IPS-20b (cell line): ENCODE measurements at regions not wholly inside any gene's neighbourhood (a gene's known extent, or its start where the extent isn't known, plus 50 kb on each side); places are given as distances from the start of the nearest gene placed in this dataset.

Experiments
- H3K27ac ChIP-seq: one replicate; pipeline ENCODE4 v1.5.1; 2013; ENCODE audit warnings: low read length
- H3K27me3 ChIP-seq: 2 replicates; pipeline ENCODE4 v1.6.1; 2013; ENCODE audit warnings: mild to moderate bottlenecking, low read length, inconsistent platforms; ENCODE audit not compliant: insufficient read depth
- H3K36me3 ChIP-seq: 2 replicates; pipeline ENCODE4 v1.6.1; 2013; ENCODE audit warnings: low read depth, mild to moderate bottlenecking, inconsistent platforms, low read length, moderate library complexity; ENCODE audit not compliant: insufficient read depth
- H3K4me1 ChIP-seq: 2 replicates; pipeline ENCODE4 v1.6.1; 2013; ENCODE audit warnings: mild to moderate bottlenecking, control low read depth, inconsistent platforms, low read length, moderate library complexity; ENCODE audit not compliant: insufficient read depth
- H3K4me3 ChIP-seq: 2 replicates; pipeline ENCODE4 v1.5.1; 2013; ENCODE audit warnings: mild to moderate bottlenecking, low read length, inconsistent platforms
- H3K9ac ChIP-seq: 2 replicates; pipeline ENCODE4 v1.6.1; 2013; ENCODE audit warnings: low read depth, mild to moderate bottlenecking, inconsistent platforms, low read length, moderate library complexity
- H3K9me3 ChIP-seq: 2 replicates; pipeline ENCODE4 v1.6.1; 2013; ENCODE audit warnings: mild to moderate bottlenecking, low read depth, low read length, inconsistent platforms; ENCODE audit not compliant: insufficient read depth

DNA sequence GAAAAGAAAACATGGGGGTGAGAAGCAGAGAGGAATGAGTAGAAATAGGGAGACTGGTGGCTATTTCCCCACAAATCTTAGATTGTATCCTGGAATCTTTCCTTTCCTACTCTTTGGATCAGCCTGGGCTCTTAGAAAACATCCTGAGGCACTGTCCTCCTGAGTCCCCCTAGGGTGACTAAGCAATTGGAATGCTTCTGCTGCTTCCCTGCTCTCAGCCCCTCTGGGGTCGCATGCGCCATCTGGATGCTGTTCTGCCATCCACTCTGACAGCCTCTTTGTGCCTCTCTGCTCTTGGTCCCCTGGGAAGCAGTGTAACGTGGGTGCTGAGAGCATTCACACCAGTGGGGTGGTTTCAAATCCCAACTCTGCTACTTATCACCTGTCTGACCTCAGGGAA is 443.0 kb downstream of the SIPA1L2 start:
- no peaks in the 10 kb centered on the region for H3K9me3 ChIP-seq

DNA sequence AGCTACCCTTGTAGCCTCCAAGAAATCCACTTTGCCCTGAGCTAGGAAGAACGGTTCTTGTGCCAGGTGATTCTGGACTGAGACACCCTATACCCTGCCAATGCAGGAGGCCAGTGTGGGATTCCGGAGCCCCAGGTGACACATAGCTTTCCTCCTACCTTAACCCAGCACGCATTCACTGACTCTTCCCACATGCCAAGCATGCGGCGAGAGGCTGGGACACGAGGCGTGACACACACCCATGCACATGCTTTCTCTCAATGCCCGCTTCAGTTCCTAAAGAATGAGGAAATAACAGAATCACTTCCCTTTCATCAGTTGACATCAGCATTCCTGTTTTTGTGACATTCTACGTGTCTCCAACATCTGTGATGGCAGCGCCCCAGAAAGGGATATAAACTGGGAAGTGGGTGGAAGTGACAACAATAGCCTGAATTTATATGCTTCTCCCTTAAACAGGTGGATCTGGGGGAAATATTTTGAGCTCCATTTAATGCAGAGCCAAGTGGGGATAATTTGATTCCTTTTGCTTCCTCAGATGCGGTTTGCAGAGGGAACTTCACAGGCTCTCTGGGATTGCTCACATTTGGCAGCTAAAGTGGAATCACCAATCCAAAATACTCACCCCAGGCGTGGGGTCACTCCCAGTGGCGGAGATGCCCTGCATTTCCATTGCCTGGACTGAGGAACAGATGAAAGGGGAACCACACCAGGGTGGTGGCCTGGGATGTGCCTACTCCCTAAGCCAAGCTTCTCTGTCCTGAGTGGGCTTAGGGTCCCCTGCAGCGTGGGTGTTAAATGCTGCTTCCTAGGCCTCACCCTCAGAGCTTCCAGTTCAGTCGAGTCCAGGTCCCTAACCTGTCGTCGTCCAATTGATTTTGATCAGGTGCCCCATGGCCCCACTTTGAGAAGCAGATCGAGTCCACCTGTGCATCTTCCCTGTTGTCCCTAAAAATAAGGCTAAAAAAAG is 445.1 kb downstream of the SIPA1L2 start:
- Histone ChIP-seq H3K9ac (no peak overlapping the region), H3K4me3 (no peak overlapping the region)

More for the DNA sequence above, 443.0 kb downstream of the SIPA1L2 start:
- Histone ChIP-seq H3K27ac (no peak overlapping the region), H3K4me1 (0 out of 2 replicates have a peak, but pooled peaks cover 3% of the 10 kb centered on the region), H3K9ac (no peak overlapping the region), H3K4me3 (no peak overlapping the region), H3K36me3 (peaks cover 30% of the 10 kb centered on the region), H3K27me3 (no peaks in the 10 kb centered on the region)

DNA sequence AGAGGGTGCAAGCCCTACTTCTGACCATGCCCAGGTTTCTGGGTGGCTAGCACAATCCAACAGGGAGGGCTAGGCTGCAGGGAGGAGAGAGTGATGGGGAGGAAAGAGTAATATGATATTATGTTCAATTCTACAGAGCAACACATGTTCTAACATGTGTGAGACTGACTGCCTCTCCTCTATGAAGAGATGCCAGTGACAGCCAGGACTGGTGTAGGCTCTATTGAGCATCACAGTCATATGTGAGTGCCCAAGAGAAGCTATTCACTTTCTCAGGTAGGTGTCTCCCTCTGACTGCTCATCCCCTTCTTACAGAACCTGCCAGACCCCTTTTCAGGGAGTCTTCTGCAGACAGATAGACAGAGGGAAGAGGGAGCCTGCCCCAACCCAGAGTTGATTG is 446.1 kb downstream of the SIPA1L2 start:
- Histone ChIP-seq H3K4me3 (no peak overlapping the region), H3K9ac (no peak overlapping the region), H3K36me3 (peaks cover 38% of the 10 kb centered on the region), H3K27me3 (no peaks in the 10 kb centered on the region; the same call in 1 of the 2 replicates), H3K4me1 (peaks cover 13% of the 10 kb centered on the region), H3K9me3 (no peaks in the 10 kb centered on the region), H3K27ac (no peak overlapping the region)

More for the DNA sequence above, 445.1 kb downstream of the SIPA1L2 start:
- Histone ChIP-seq H3K36me3 (peaks cover 38% of the 10 kb centered on the region), H3K27me3 (no peaks in the 10 kb centered on the region; the same call in 1 of the 2 replicates), H3K4me1 (peaks cover 7% of the 10 kb centered on the region; the same call in 1 of the 2 replicates), H3K27ac (no peak overlapping the region), H3K9me3 (no peaks in the 10 kb centered on the region)

DNA sequence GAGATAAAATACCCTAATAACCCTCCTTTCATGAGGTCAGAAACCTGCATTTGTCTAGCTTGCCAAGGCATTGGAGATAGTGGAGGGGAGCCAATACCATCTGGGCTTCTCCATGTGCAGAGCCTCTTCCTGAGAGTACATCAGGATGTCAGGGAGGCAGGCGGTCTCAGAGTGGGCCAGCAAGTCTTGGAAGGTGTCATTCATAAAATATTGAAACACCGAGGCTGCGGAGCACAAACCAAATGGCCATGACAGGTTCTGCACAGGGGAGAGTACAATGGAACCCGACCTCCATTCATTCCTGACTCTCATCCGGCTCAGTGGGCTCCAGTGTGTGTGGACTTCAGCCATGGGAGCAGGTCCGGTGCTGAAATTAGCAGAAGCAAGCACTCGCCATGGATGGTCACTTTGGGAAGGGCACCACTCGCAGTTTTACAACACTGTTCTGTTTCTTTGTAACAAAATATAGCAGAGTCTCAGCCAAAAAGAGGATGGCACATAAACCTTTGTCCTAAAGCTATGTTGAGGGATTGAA is 446.6 kb downstream of the SIPA1L2 start:
- no peaks in the 10 kb centered on the region; the same call in 1 of the 2 replicates for H3K27me3 ChIP-seq
- peaks cover 14% of the 10 kb centered on the region for H3K4me1 ChIP-seq
- no peak overlapping the region for H3K9ac ChIP-seq
- H3K27ac ChIP-seq = no peak overlapping the region
- H3K4me3 ChIP-seq = no peak overlapping the region
- peaks cover 39% of the 10 kb centered on the region for H3K36me3 ChIP-seq
- H3K9me3 ChIP-seq = no peaks in the 10 kb centered on the region

DNA sequence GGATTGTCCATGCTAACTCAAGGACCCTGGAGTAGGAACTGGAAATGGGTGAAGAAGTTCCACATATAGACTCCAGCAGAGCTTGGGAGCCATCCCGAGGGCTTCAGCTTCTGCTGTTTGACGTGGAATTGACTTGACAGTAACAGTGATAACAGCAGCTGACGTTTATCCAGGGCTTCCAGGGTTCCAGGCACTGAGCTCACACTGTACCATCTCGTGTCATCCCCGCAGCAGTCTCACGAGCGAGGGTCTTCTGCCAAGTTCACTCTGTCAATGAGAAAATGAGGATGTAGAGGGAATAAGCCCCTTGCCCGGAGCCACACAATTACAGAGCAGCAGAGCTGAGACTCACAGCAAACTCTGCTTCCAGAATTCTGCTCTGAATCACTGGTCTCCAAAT is 447.7 kb downstream of the SIPA1L2 start:
- no peak overlapping the region for H3K4me3 ChIP-seq
- H3K9me3 ChIP-seq = no peaks in the 10 kb centered on the region
- no peak overlapping the region for H3K27ac ChIP-seq
- peaks cover 14% of the 10 kb centered on the region for H3K4me1 ChIP-seq
- H3K27me3 ChIP-seq = no peaks in the 10 kb centered on the region; the same call in 1 of the 2 replicates
- H3K9ac ChIP-seq = no peak overlapping the region
- peaks cover 50% of the 10 kb centered on the region for H3K36me3 ChIP-seq

DNA sequence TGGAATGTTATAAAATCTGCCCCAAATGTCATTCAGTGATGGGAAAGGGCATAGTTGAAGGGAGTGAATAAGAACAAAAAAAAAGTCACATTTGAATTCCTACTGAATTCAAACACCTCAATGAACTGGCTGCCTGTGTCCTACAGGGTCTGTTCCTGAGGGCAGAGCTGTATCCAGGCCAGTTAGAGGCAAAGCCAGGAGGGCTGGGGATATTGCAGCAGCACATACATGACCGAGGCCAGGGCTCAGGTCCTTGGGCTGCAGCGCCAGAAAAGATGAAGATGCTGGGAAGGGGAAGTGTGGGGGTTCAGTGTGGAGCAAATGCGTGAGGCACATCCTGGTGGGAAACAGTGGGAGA is 449.2 kb downstream of the SIPA1L2 start:
- Histone ChIP-seq H3K36me3 (peaks cover 65% of the 10 kb centered on the region), H3K27ac (no peak overlapping the region), H3K4me1 (peaks cover 14% of the 10 kb centered on the region), H3K4me3 (no peak overlapping the region), H3K9me3 (no peaks in the 10 kb centered on the region), H3K9ac (no peak overlapping the region), H3K27me3 (no peaks in the 10 kb centered on the region; the same call in 1 of the 2 replicates)

DNA sequence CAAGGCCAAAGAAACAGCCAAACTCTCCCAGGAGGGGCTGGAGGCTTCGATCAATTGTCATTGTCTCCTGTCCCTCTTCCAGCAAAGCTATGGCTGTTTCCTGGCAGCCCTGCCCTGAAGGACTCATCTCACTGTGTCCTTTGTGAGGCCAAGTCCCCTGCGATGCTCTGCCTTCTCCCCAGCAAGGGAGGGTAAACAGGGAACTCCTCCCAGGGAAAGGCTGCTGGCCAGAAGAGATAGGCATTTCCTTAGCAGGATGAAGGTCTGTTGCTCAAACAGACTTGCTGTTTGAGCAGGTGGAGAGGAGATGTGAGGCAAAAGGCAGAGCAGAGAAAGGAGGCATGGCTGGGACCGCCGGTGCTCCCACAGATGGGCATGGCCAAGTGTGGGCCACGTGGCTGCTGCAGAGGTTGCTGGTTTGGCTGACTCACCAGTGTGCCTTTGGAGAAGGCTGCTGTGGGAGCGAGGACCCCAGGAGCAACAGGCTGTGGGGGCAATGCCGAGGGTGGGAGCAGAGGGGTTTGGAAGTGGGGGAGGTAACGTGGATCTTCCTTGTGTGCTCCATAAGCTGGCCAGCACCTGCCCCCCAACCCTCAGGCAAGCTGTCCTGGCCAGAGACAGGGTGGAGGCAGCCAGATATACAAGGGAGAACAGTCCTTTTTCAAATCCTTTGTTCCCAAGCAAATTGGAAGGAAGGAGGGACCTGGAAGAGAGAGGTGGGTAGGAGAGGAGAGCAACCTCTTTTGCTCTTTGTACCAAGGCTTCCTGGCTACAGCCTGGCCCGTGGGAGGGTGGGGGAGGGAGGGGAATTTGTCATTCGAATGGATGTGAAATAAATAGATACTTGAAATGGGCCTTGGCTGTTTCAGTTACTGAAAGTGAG is 449.8 kb downstream of the SIPA1L2 start:
- Histone ChIP-seq H3K4me1 (peaks cover 14% of the 10 kb centered on the region), H3K9me3 (no peaks in the 10 kb centered on the region), H3K27ac (no peak overlapping the region), H3K4me3 (no peak overlapping the region), H3K36me3 (peaks cover 68% of the 10 kb centered on the region), H3K27me3 (no peaks in the 10 kb centered on the region; the same call in 1 of the 2 replicates), H3K9ac (no peak overlapping the region)

DNA sequence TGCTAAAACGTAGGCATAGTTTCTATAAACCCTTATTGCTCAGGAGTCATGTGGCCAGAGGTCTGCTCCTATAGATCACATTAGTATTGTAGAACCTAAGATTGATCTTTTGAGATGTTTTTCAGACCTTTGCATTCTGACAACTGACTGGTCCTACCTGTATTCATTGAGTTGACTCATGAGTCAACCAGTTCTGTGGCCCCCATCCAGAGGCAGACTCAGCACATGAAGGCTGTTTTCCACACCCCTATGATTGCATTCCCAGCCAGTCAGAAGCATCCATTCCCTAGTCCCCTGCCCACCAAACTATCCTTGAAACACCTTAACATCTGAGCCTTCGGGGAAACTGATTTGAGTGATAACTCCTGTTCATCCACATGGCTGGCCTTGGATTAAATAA is 451.7 kb downstream of the SIPA1L2 start:
- H3K9ac ChIP-seq = no peak overlapping the region
- no peak overlapping the region for H3K4me3 ChIP-seq

DNA sequence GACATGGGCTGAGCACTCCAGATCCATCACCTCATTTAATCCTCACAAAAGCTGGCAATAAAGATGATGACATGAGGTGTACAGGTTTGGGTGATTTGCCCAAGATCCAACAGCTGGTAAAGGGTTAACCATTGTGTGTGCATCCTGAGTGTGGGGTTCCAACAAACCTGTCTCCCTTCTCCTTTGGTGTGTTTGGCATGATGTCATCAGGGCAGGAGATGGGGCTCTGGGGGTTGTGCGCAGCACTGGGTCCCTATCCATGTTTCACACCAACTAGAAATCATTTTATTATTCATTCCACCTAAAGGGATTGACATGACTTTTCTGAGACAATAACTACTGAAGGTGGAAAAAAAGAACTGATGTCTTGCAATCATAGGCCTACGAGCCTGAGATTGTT is 452.5 kb downstream of the SIPA1L2 start:
- Histone ChIP-seq H3K9ac (no peak overlapping the region), H3K9me3 (no peaks in the 10 kb centered on the region)

More for the DNA sequence above, 451.7 kb downstream of the SIPA1L2 start:
- no peaks in the 10 kb centered on the region for H3K9me3 ChIP-seq
- no peak overlapping the region for H3K27ac ChIP-seq
- no peaks in the 10 kb centered on the region; the same call in 1 of the 2 replicates for H3K27me3 ChIP-seq
- H3K4me1 ChIP-seq = peaks cover 14% of the 10 kb centered on the region
- H3K36me3 ChIP-seq = peaks cover 66% of the 10 kb centered on the region

DNA sequence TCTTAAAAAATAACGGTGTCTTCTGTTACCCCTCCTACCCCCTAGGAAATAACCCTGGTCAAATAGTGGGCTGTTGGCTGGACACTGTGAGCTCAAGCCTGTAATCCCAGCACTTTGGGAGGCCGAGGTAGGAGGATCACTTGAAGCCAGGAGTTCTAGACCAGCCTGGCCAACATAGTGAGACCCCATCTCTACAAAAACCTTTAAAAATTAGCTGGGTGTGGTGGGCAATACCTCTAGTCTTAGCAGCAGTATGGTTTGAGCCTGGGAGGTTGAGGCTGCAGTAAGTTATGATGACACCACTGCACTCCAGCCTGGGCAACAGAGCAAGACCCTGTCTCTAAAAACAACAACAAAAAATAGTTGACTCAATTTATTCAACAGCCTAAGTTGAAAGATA is 453.7 kb downstream of the SIPA1L2 start:
- H3K9ac ChIP-seq = no peak overlapping the region
- no peaks in the 10 kb centered on the region; the same call in 1 of the 2 replicates for H3K27me3 ChIP-seq
- H3K4me1 ChIP-seq = peaks cover 14% of the 10 kb centered on the region
- H3K9me3 ChIP-seq = no peaks in the 10 kb centered on the region
- no peak overlapping the region for H3K27ac ChIP-seq
- no peak overlapping the region for H3K4me3 ChIP-seq
- peaks cover 53% of the 10 kb centered on the region for H3K36me3 ChIP-seq

More for the DNA sequence above, 452.5 kb downstream of the SIPA1L2 start:
- Histone ChIP-seq H3K27me3 (no peaks in the 10 kb centered on the region; the same call in 1 of the 2 replicates), H3K36me3 (peaks cover 63% of the 10 kb centered on the region), H3K4me3 (no peak overlapping the region), H3K4me1 (peaks cover 14% of the 10 kb centered on the region), H3K27ac (no peak overlapping the region)

DNA sequence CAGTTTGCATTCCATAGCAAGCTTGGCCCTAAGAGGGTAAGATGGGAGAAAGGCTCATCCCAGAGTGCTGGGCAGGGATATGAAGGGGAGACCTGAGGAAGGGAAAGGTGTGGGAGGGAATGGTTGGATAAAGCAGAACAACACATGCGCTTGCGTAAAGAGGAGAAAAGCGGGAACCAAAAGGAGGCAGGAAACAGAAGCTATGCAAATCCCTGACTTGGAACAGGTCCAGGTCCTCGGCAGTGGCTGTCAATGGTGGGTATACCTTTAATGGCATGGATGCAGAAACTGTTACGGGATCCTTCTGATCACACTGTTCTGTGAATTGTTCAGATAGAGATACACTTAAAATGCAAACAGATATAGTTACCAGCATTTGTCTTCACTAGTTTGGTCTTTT is 455.6 kb downstream of the SIPA1L2 start:
- no peak overlapping the region for H3K4me3 ChIP-seq
- H3K4me1 ChIP-seq = peaks cover 5% of the 10 kb centered on the region
- no peaks in the 10 kb centered on the region for H3K27me3 ChIP-seq
- no peak overlapping the region for H3K27ac ChIP-seq
- H3K36me3 ChIP-seq = peaks cover 65% of the 10 kb centered on the region
- H3K9ac ChIP-seq = no peak overlapping the region
- H3K9me3 ChIP-seq = no peaks in the 10 kb centered on the region
